ENCODE measurements at regions not wholly inside any gene's neighbourhood (a gene's known extent, or its start where the extent isn't known, plus 50 kb on each side); places are given as distances from the start of the nearest gene placed in this dataset.
"Not testable (repeated sequence)": the region's sequence is repeated elsewhere in the genome, so short reads cannot be mapped to it uniquely, and the experiment has no call there.

DNA sequence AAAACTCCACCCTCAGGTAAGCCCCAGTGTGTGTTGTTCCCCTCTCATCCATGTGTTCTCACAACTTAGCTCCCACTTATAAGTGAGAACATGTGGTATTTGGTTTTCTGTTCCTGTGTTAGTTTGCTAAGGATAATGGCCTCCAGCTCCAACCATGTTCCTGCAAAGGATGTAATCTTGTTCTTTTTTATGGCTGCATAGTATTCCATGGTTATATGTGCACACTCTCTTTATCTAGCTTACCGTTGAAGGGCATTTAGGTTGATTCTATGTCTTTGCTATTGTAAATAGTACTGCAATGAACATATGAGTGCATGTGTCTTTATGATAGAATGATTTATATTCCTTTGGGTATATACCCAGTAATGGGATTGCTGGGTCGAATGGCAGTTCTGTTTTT lies 124.4 kb upstream of the RANBP3L start:
- not testable (repeated sequence) for DNase-seq (ENCODE audit: low spot score)

DNA sequence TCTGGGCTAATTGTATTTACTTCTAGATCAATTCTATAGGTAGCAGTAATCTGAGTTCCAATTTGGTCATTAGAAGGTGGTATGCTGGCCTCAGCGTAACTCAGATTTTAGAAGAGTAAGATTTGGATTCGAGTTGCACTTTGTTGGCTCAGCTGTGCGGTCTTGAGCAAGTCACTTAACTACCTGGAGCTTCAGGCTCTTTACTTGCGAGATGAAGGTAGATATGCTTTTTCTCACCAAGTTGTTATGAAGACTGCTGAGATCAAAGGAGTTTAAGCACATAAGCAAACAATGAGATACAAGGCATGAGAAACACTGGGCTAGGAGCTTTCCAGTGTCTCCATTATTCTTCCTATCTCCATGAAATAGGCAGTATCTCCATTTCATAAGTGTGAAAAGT lies 133.8 kb upstream of the RANBP3L start:
- DNase-seq (ENCODE audit: low spot score) = no peak

DNA sequence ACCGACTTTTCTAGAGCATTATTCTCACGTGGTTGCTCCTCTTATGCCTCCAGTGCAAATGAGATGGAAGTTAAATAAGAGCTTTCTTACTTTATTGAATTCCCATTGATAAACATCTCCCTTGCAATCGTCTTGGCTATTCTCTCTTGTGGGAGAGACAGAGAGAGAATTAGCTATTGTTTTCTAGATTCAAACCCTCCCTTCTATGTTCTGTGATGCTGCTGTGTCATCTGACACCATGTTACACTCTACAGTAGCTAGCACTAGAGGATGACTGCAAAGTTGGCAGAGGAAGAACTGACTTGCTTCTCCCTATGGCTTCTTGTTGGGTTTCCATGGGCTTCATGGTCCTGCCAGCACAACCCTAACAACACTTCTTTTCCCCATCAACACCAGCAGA lies 134.6 kb upstream of the RANBP3L start:
- DNase-seq (ENCODE audit: low spot score) = no peak

DNA sequence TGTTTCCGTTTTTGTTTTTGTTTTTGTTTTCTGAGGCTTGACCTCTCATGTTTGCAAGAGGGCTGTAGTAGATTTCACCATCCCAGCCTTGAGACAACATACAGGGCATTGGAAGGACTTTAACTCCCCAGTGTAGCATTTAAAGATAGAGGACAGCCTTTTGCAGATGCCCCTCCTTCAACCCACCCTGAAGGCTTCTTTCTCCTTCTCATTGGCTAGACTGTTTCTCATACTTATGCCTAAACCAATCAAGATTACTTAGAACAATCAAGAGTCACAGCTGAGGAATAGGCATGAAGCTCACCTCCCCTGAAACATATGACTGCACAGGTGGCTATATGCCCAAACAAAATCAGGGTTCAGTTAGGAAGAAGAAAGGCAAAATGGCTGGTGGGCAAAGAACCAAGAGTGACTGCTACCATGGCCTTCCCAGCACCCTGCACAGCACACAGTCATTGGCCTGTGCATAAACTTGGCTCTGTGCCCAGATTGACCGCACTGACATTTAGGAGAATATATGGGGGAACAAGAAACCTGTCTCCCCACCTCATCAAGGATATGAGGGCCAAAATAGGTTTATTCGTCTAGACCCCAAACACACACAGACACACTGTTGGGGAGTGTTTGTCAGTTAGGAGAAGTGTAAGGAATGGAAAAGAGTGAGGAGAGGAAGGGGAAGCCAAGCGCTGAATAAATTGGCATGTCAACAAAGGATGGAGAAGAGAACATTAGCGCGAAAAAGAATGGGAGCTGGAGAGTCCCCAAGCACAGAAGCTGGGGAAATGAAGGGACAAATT lies 137.3 kb upstream of the RANBP3L start:
- no peak for DNase-seq (ENCODE audit: low spot score)

DNA sequence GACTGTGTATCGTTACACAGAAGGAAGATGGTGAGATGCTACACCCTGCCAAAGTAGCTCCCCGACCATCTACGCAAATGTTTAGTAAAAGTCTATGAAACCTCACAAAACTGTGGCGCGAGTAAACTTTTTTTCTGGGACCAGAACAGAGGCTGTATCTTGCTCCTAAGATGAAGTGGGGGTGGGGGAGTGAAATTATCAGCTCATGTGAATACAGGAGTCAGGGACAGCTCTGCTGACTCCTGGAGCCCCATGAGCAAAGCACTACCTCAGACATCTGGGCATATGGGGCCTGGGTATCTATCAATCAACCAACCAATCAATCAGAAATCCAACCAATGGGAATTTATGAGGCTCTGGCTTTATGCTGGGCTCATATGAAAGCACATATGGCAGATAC lies 138.6 kb upstream of the RANBP3L start:
- DNase-seq (ENCODE audit: low spot score) = no peak

DNA sequence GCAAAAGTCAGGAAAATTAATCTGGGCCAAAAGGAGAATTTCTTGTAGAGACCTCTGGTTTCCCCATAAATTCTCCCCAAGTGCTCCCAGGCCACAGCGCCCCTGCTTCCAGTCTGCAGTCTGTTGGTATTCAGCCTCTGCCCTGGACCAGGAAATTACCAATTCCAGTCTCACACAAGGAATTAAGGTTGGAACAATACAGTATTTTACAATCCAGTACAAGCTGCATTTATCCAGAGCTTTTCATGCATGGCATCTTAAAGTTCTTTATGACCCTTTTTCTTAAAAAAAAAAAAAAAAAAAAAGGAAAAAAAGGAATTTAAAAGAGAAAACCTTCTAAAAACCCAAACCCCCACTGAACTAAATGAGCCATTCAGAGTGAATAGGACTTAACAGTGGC lies 139.6 kb upstream of the RANBP3L start:
- no peak for DNase-seq (ENCODE audit: low spot score)

DNA sequence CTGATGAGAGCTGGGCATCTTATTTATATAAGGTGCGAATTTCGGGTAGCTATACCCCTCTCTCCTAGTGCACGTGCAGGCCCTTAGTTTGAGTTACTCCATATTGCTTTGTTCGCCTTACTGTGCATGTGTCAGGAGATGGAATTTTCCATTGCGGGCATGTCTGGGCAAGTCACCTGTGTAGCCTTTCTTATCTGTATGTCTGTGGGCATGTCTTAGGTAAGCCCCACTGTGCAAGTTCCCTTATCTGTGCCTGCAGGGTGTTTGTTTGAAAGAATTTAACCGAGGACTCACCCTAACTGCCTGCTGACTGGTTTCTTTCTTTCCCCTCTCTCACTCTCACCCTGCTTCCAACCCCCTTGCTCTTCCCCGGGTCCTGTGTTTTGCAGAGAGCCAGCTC lies 140.7 kb upstream of the RANBP3L start:
- no peak for DNase-seq (ENCODE audit: low spot score)

DNA sequence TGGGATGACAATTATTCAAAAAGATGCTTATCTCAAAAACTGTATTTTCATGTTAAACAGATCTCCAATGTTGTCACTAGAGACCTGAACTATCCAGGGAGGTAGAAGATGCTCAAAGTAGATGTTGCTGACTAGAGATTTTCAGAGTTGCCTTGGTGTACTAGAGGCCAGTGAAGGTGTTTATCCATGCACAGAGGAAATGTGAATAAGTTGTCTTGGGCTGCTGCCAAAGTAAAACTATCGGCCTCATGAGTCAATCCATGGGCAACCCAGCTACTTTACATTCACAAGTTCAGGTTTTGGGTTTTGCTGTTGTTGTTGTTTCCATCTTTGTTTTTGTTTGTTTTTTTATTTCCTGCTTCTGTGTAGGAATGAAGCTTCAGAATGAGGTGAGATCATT lies 141.1 kb upstream of the RANBP3L start:
- DNase-seq (ENCODE audit: low spot score) = no peak

DNA sequence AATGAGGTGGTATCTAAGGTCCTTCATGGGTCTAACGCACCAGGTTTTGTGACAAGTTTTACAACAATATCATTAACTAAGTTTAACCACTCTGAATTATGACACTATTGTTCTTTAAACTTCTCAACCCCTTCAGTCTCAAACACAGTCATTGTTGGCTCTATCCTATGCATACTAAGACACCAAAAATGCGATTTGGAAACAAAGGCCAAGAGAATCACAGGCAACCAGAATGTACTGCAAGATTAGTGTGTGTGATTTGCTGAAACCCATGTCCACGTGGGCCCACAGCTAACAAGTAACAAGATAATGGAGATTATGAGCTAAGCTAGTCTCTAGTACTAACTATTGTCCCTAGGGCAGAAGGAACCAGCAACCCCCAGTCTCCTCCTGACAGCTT lies 142.2 kb upstream of the RANBP3L start:
- no peak for DNase-seq (ENCODE audit: low spot score)

DNA sequence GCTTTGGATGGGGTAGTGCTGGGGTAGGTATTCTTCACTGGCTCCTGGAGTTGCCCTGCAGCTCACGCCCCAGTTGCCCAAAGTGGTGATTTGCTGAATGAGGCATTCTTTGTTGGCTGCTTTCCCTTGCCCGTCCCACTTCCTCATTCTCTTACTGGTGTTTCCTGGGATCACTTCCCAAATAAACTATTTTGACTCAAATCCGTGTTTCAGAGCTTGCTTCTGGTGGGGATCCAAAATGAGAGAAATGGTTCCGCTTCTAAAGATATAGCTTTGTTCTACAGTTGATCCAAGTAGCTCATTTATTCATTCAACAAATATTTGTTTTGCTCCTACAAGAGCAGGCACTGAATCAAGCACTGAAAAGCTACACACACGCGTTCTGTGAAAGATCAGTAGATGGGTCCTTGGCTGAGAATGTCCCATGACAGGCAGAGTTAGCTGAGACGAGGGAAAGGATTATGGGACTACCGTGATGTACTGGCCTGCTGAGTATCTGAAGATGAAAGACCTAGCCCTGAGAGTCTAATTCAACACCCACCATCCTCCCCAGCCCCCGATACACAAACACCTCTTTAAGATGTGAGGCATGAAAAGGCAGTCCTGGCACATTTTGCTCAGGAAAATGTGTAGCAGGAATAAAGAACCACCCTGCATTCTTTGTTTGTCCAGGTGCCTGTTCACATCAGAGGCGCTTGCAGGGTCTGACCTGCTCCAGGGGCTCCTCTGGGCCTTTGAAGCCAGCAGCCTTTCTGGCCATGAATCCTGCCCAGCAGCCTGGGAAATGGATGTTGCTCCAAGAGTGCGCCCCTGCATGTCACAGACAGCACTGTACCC lies 143.1 kb upstream of the RANBP3L start:
- DNase-seq (ENCODE audit: low spot score) = no peak

DNA sequence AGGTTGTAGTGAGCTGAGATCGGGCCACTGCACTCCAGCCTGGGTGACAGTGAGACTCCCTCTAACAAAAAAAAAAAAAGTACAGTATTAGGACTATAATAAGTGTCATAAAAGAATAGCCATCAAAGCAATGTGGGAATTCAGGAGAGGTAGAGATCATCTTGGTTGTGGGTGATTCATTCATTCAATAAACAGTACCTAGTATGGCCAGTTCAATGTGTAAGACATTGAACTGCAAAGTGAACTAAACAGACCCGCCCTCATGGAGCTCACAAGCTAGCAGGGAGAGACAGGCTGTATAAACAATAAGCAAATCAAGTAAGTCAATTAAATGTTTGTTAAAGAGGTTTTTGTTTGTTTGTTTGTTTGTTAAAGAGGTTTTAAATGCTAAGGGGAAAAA lies 146.1 kb upstream of the RANBP3L start:
- DNase-seq (ENCODE audit: low spot score) = no peak

DNA sequence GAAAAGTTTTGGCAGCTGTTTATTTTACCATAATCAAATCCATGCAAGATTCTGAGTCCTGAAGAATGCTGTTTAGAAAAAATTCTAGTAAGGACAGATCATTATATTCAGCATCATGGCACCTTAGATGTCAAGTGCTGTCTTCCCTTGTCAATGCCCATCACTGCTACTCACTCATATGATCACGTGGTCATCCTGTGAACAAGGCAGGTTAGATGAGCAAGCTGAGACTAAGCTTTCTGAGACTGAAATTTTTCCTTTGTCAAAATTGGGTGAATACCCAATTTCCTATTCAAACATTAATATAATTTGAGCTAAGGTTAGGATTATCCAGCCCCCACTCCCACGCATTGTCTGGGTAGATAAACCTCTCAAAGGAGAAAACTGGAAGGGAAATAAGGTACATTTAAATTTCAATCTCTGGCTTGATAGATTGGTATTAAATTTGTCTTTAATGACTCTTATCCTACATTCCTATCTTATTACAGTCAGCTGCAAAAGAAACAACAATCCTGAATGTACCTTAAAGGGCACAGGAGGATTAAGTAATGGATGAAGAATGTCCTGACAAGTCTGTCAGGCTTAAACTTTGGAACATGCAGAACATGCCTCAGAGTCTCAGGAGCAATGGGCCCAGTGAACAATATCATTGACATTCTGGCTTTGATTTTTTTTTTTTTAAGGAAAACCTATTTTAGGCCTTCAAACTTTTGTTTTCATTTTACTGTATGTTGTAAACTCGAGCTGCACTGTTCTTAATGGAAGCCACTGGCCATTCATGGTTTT lies 148.7 kb upstream of the RANBP3L start:
- DNase-seq (ENCODE audit: low spot score) = no peak

DNA sequence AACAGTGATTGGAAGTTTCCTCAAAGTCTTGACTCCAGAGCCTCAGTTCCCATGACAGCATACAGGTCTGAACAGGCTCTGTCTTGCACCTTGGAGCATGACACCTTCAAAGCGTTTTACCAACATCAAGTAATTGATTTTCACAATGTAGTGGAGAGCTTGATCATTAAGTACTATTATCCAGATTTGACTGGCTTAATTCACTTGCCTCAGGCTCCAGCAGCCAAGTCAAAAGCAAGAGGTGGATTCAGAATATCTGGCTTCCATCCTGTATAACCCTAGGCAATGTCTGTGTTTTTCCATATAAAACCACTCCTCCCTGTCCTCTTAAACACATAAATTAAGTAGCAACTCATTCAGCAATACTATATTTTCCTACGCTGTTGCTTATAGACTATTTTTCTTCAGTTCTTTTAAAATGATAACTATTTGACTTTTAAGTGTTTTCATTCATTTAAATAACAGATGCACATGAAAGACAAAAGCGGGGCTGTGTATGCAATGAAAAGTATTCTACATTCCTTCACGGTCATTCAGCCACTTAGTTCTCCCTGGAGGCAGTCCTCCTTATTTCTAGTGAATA lies 150.8 kb upstream of the RANBP3L start:
- no peak for DNase-seq (ENCODE audit: low spot score)

DNA sequence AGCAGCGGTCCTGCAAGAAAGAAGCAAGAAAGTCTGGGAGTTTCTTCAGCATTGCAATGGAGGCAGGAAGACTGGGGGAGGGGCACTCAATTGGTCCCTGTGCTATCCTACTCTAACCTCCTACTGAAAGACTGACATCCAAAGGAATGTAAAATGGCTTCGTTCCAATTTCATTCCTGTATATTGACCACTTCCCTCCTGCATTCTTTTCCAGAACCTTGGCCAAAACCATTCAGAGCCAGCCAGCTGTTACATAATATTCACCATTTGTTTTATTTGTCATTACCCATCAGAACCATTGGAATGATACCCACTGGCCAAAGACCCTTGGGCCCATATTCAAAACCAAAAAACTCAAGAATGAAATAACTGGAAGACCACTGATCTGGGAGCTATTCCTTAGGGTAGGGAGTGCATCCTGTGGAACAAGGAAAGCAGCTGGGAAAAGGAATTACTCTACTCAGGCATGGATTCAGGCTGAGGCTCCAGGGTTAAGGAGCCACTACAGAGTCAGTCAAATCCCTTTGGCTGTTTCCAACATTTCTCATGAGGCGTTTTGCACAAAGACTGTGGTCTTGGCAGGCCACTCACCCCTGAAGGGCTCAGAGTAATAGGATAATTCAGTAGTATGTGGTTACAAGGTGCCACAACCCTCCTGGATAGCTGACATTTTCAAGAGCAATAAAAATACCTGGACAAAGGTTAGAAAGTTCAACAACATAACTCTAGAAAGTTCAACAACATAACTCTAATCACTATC lies 148.7 kb upstream of the SLC1A3 start:
- no peak for DNase-seq (ENCODE audit: low spot score)

DNA sequence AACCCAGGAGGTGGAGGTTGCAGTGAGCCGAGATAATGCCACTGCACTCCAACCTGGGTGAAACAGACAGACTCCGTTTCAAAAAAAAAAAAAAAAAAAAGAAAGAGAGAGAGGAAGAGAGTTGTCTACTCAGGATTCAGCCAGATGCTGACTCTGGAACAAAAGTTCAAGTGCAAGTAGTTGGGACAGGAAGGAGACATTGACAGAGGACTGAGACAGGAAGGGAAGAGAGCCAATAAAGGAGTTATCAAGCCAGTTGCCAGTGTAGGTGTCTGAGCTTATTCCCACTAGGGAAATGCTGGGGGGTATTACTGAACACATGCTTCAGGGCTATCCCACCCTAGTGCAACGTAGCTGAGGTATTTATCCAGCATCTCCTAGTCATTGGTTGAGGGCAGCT lies 147.7 kb upstream of the SLC1A3 start:
- no peak for DNase-seq (ENCODE audit: low spot score)

DNA sequence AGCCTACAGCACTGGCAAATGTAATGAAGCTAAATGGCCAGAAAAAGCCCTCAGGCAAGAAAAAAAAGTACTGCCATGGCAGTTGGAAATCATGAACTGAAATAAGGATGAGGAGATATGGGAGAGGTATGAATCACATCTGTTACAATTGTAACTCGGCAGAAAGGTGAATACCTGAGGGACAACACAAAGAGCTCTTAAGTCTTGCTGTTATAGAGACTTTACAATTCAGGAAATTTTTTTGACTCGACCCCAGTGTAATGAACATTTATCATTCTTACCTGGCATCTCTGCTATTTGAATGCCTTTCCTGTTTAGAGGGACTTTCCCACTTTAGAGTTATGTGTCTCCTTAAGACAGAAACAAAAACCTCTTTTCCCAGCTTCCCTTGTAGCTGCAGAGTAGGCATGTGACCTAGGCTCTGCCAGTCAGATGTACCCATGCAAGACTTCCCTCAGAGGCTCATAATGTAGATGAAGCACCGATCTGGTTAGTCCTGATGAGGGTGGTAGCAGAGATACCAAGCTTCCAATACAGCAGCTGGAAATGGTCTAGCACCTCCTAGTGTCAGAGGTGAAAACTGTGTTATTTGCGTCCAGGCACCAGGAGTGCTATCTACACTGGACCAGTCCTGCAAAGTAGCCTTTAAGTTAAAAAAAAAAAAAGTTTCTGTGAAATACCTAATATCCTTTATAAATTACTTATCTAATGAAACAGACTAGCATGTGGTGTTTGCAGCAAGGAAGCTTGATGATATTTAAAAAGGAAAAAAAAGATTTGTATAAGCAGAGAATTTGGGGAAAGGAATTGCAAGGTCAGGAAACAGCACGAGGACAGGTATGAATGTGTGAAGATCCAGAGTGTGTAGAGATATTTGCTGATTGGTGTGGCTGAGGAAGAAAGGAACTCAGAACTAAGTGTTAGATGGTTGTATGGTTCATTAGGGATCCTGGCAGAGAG lies 146.9 kb upstream of the SLC1A3 start:
- peak; percentile 58 for DNase-seq (ENCODE audit: low spot score)

DNA sequence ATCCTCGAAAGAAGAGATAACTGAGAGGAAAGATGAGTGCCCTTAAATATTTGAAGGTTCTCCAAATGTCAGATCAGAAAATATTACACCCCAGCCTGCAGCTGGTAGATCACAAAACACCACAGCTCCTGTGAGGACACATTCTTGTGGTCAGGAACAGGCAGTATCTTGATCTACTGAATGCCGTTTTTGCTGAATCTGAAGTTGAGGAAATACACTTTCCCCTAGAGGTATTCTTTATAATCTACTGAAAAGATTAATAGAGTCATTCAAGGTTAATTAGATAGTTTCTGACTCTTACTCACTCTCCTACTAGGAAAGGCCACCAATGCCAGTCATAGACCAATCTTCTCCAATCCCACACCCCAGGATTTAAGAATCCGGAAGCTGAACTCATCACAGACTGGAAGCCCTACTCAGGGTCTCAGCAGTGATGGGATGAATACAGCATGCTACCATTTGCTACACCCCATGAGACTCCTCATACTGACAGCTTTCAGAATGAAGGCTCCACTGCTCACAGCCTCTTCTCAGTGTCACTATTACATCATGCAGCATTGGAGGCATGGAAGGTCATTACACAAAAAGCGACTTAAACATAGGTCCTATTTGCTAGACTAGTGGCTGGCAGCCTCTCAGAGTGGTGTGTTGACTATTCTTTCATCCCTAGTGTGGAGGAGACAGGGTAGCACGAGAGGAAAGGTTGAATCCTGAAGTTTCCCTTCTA lies 143.9 kb upstream of the SLC1A3 start:
- no peak for DNase-seq (ENCODE audit: low spot score)

DNA sequence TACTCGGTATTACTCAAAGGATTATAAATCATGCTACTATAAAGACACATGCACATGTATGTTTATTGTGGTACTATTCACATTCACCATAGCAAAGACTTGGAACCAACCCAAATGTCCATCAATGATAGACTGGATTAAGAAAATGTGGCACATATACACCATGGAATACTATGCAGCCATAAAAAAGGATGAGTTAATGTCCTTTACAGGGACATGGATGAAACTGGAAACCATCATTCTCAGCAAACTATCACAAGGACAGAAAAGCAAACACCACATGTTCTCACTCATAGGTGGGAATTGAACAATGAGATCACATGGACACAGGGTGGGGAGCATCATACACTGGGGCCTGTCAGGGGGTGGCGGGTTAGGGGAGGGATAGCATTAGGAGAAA lies 130.5 kb upstream of the SLC1A3 start:
- DNase-seq (ENCODE audit: low spot score) = not testable (repeated sequence)

DNA sequence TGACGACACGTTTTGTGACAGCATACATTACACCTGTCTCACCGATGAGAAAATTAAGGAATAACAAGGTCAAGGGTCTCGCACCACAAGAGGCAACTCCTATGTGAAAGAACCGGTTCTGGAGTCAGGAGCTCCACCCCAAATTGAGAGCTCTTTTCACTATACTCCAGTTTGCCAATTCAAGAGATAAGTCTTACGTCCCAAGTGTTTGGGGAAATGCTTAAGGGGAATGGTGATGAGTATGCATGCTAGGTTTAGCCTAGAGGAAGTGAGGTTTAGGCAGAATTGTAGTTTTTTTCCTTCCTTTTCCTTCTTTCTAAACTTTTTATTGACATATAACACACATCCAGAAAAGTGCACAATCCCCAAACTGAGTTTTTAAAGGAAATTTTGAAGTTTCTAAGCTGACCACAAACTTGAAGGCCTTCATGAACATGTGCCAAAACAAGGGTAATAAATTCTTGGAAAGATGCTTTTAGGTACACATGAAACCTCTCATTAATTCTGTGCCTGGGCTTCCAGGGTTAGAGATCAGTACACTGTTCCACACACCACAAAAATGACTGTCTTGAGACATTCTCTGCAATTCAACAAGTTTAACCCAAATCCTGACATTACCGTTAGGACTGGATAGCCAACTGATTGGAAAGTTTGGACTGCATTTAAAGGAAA lies 127.6 kb upstream of the SLC1A3 start:
- DNase-seq (ENCODE audit: low spot score) = no peak
